ENCODE measurements at regions not wholly inside any gene's neighbourhood (a gene's known extent, or its start where the extent isn't known, plus 50 kb on each side); places are given as distances from the start of the nearest gene placed in this dataset.
A peak's percentile ranks its signal among the peaks of the same experiment; 100 is the strongest.

GRCh38 chr1:118716775-118717174, 271.4 kb downstream of the TBX15 start:
- DNase-seq: no peak

GRCh38 chr1:118711356-118711755, 276.8 kb downstream of the TBX15 start:
- no peak for DNase-seq

GRCh38 chr1:118698911-118699310, 289.2 kb downstream of the TBX15 start:
- DNase-seq: peak; percentile 4

- no peak for DNase-seq
Measured at GRCh38 chr1:118692143-118692542, 296.0 kb downstream of the TBX15 start.

GRCh38 chr1:118688891-118689290, 299.3 kb downstream of the TBX15 start:
- DNase-seq: peak; percentile 3

GRCh38 chr1:118661769-118662320, 326.3 kb downstream of the TBX15 start:
- DNase-seq: peak; percentile 74

- DNase-seq: no peak
Measured at GRCh38 chr1:118660769-118661168, 327.4 kb downstream of the TBX15 start.

GRCh38 chr1:118659646-118660045, 328.5 kb downstream of the TBX15 start:
- DNase-seq: peak; percentile 59

GRCh38 chr1:118650107-118650807, 337.9 kb downstream of the TBX15 start:
- DNase-seq: peak; percentile 5

- no peak for DNase-seq
Measured at GRCh38 chr1:118649369-118650106, 338.6 kb downstream of the TBX15 start.

- no peak for DNase-seq
Measured at GRCh38 chr1:118636004-118636403, 352.1 kb downstream of the TBX15 start.

- DNase-seq: peak; percentile 39
Measured at GRCh38 chr1:118627435-118627834, 360.7 kb downstream of the TBX15 start.

GRCh38 chr1:118621839-118622238, 366.3 kb downstream of the TBX15 start:
- no peak for DNase-seq

GRCh38 chr1:118618618-118619340, 369.4 kb downstream of the TBX15 start:
- DNase-seq: peak; percentile 12

GRCh38 chr1:118617916-118618315, 370.2 kb downstream of the TBX15 start:
- DNase-seq: no peak

GRCh38 chr1:118615066-118615465, 373.1 kb downstream of the TBX15 start:
- DNase-seq: no peak

GRCh38 chr1:118589238-118589846, 398.8 kb downstream of the TBX15 start:
- DNase-seq: no peak

GRCh38 chr1:118588566-118588965, 399.6 kb downstream of the TBX15 start:
- DNase-seq: no peak

GRCh38 chr1:118578276-118578675, 393.2 kb upstream of the SPAG17 start:
- no peak for DNase-seq

- DNase-seq: no peak
Measured at GRCh38 chr1:118575060-118575459, 390.0 kb upstream of the SPAG17 start.

- DNase-seq: no peak
Measured at GRCh38 chr1:118564961-118565703, 380.1 kb upstream of the SPAG17 start.

Data from fibroblast of upper back skin (primary cell).